H1 (cell line): ENCODE measurements at regions not wholly inside any gene's neighbourhood (a gene's known extent, or its start where the extent isn't known, plus 50 kb on each side); places are given as distances from the start of the nearest gene placed in this dataset.

Source experiments
- CTCF ChIA-PET: fragments of 300-600 bp; sonication (Branson Sonifier 250); formaldehyde crosslinking; loops from one replicate; lab custom pipeline; 2021; ENCODE audit not compliant: partially characterized antibody; lab: Charles Lee
- POLR2A ChIA-PET: fragments of 300-600 bp; sonication (Branson Sonifier 250); formaldehyde crosslinking; loops from one replicate; lab custom pipeline; 2021; ENCODE audit warnings: inconsistent platforms; ENCODE audit not compliant: partially characterized antibody; lab: Charles Lee
- DNase-seq, 2 experiments: peaks; one replicate each; pipeline versions ENCODE4 v3.0.0 to v3.0.0-alpha.2; 2010 to 2022; ENCODE audit warnings: low spot score in 2 of 2, low read depth in 1 of 2, mixed read lengths in 1 of 2
- FAIRE-seq: peaks from 2 replicates; lab custom pipeline; 2011; peaks lifted over from hg19 to GRCh38; lab: Jason Lieb, UNC
- H2AFZ ChIP-seq: 2 replicates; pipeline ENCODE4 v1.8.1; 2012; ENCODE audit warnings: low read length, inconsistent platforms
- H2AK5ac ChIP-seq: 2 replicates; pipeline ENCODE4 v1.6.1; 2013; ENCODE audit warnings: low read depth, low read length
- H2BK120ac ChIP-seq: replicated peaks from 2 replicates; pipeline ENCODE3; 2013; ENCODE audit warnings: low read depth, low read length, inconsistent platforms
- H2BK12ac ChIP-seq: 2 replicates; pipeline ENCODE4 v1.6.1; 2013; ENCODE audit warnings: low read depth, low read length
- H2BK15ac ChIP-seq: 2 replicates; pipeline ENCODE4 v1.6.1; 2013; ENCODE audit warnings: low read length
- H2BK20ac ChIP-seq: 2 replicates; pipeline ENCODE4 v1.6.1; 2013; ENCODE audit warnings: low read length
- H2BK5ac ChIP-seq: 2 replicates; pipeline ENCODE4 v1.6.1; 2013; ENCODE audit warnings: low read depth, low read length
- H3K14ac ChIP-seq: 2 replicates; pipeline ENCODE4 v1.6.1; 2013; ENCODE audit warnings: inconsistent platforms; ENCODE audit not compliant: insufficient read length
- H3K18ac ChIP-seq: 2 replicates; pipeline ENCODE4 v1.6.1; 2013; ENCODE audit warnings: low read length; ENCODE audit errors: extremely low read depth
- H3K23ac ChIP-seq: 2 replicates; pipeline ENCODE4 v1.6.1; 2013; ENCODE audit warnings: inconsistent platforms; ENCODE audit not compliant: insufficient read length
- H3K23me2 ChIP-seq: 2 replicates; pipeline ENCODE4 v1.6.1; 2013; ENCODE audit warnings: low read depth, low read length
- H3K27ac ChIP-seq: 2 replicates; pipeline ENCODE4 v1.6.1; 2011; ENCODE audit warnings: low read depth, low read length, inconsistent platforms
- H3K27me3 ChIP-seq, 4 experiments: replicated peaks in 1 of 4; 1 replicate in 1 of 4; 2 replicates in 3 of 4; pipeline versions ENCODE4 v1.6.1 to v1.8.1; 2011 to 2013; ENCODE audit warnings: low read length in 3 of 4, mild to moderate bottlenecking in 3 of 4, inconsistent platforms in 2 of 4, mixed read lengths in 2 of 4, moderate library complexity in 1 of 4; ENCODE audit not compliant: control insufficient read depth in 3 of 4, insufficient read depth in 3 of 4; ENCODE audit errors: extremely low read depth in 1 of 4
- H3K36me3 ChIP-seq, 4 experiments: 2 replicates each; pipeline versions ENCODE4 v1.6.1 to v1.8.1; 2011 to 2013; ENCODE audit warnings: mild to moderate bottlenecking in 4 of 4, low read length in 3 of 4, moderate library complexity in 2 of 4, control low read depth in 1 of 4, inconsistent platforms in 1 of 4; ENCODE audit not compliant: insufficient read depth in 4 of 4, control insufficient read depth in 2 of 4
- H3K4ac ChIP-seq: replicated peaks from 2 replicates; pipeline ENCODE3; 2013; ENCODE audit warnings: low read length, low read depth, mixed read lengths, inconsistent platforms; ENCODE audit not compliant: insufficient read length
- H3K4me1 ChIP-seq, 4 experiments: replicated peaks in 1 of 4; 1 replicate in 1 of 4; 2 replicates in 3 of 4; pipeline versions ENCODE4 v1.6.1 to v1.8.1; 2011 to 2013; ENCODE audit warnings: low read length in 3 of 4, inconsistent platforms in 2 of 4, mixed read lengths in 1 of 4; ENCODE audit not compliant: insufficient read depth in 4 of 4, control insufficient read depth in 3 of 4
- H3K4me2 ChIP-seq, 2 experiments: 2 replicates each; pipeline versions ENCODE4 v1.6.1 to v1.8.1; 2011 to 2013; ENCODE audit warnings: low read depth in 2 of 2, low read length in 2 of 2, control low read depth in 1 of 2, inconsistent platforms in 1 of 2, mild to moderate bottlenecking in 1 of 2; ENCODE audit not compliant: insufficient read depth in 1 of 2
- H3K4me3 ChIP-seq, 4 experiments: fragments of 200-600, 300-600 bp in 1 of 4; sonication (generic), shearing (Covaris generic), sonication (Bioruptor Twin) in 1 of 4; 2 replicates each; pipeline versions ENCODE4 v1.5.1 to v1.8.1; 2011 to 2016; ENCODE audit warnings: low read length in 4 of 4, low read depth in 3 of 4, control low read depth in 2 of 4, inconsistent platforms in 2 of 4, mild to moderate bottlenecking in 2 of 4, mixed read lengths in 1 of 4, moderate library complexity in 1 of 4; ENCODE audit not compliant: insufficient read depth in 2 of 4; ENCODE audit errors: extremely low read depth in 1 of 4
- H3K56ac ChIP-seq: replicated peaks from 2 replicates; pipeline ENCODE3; 2013; ENCODE audit warnings: low read depth, mild to moderate bottlenecking, mixed read lengths, low read length, inconsistent platforms; ENCODE audit not compliant: insufficient read length
- H3K79me1 ChIP-seq: 2 replicates; pipeline ENCODE4 v1.6.1; 2013; ENCODE audit warnings: low read depth, low read length, control low read depth
- H3K79me2 ChIP-seq, 2 experiments: 2 replicates each; pipeline versions ENCODE4 v1.6.1 to v1.8.1; 2012 to 2013; ENCODE audit warnings: low read length in 2 of 2, mild to moderate bottlenecking in 2 of 2, inconsistent platforms in 1 of 2; ENCODE audit not compliant: insufficient read depth in 2 of 2, control insufficient read depth in 1 of 2
- H3K9ac ChIP-seq, 4 experiments: replicated peaks in 1 of 4; 1 replicate in 1 of 4; 2 replicates in 3 of 4; pipeline versions ENCODE4 v1.6.1 to v1.8.1; 2011 to 2013; ENCODE audit warnings: low read depth in 3 of 4, low read length in 3 of 4, control low read depth in 2 of 4, mild to moderate bottlenecking in 2 of 4, moderate library complexity in 2 of 4, inconsistent platforms in 1 of 4; ENCODE audit errors: extremely low read depth in 1 of 4
- H3K9me3 ChIP-seq, 2 experiments: 2 replicates each; pipeline versions ENCODE4 v1.6.1 to v1.8.1; 2012 to 2013; ENCODE audit warnings: mild to moderate bottlenecking in 2 of 2, moderate library complexity in 2 of 2, control low read depth in 1 of 2, inconsistent platforms in 1 of 2, low read depth in 1 of 2, low read length in 1 of 2, mixed read lengths in 1 of 2; ENCODE audit not compliant: insufficient read depth in 2 of 2
- H4K20me1 ChIP-seq, 2 experiments: replicated peaks in 1 of 2; 2 replicates each; pipeline versions ENCODE3 to v1.8.1; 2011 to 2013; ENCODE audit warnings: inconsistent platforms in 2 of 2, low read length in 2 of 2, mild to moderate bottlenecking in 1 of 2; ENCODE audit not compliant: insufficient read depth in 2 of 2, control insufficient read depth in 1 of 2
- H4K5ac ChIP-seq: 2 replicates; pipeline ENCODE4 v1.6.1; 2013; ENCODE audit warnings: low read length, low read depth, mixed read lengths, inconsistent platforms; ENCODE audit not compliant: insufficient read length
- H4K8ac ChIP-seq: 2 replicates; pipeline ENCODE4 v1.8.0; 2013; ENCODE audit warnings: mild to moderate bottlenecking, moderate library complexity, low read length, inconsistent platforms; ENCODE audit not compliant: insufficient read depth; ENCODE audit errors: extremely low read depth
- H4K91ac ChIP-seq: replicated peaks from 2 replicates; pipeline ENCODE3; 2013; ENCODE audit warnings: low read length, mixed read lengths, inconsistent platforms; ENCODE audit not compliant: insufficient read length
- POU5F1 ChIP-seq: IDR thresholded peaks from 2 replicates; pipeline ENCODE4 v1.6.1; 2011; ENCODE audit warnings: low read depth, mild to moderate bottlenecking, low read length, moderate library complexity
- SIRT6 ChIP-seq: IDR thresholded peaks from one replicate; pipeline ENCODE4 v1.7.1; 2012; ENCODE audit warnings: low read length, inconsistent platforms
- SP1 ChIP-seq: IDR thresholded peaks from 2 replicates; pipeline ENCODE4 v1.6.1; 2011; ENCODE audit warnings: low read depth, low read length
- WGBS, 2 experiments: shearing (Covaris generic) in 1 of 2; methylation state at CpG; one replicate each; pipeline versions ENCODE4 v1.1.6 to v1.1.7; 2013 to 2015; ENCODE audit warnings: low lambda C conversion rate in 2 of 2, mixed read lengths in 2 of 2, inconsistent platforms in 1 of 2, low coverage in 1 of 2, missing lambda C conversion rate in 1 of 2; ENCODE audit not compliant: insufficient replicate concordance in 2 of 2, insufficient coverage in 1 of 2, insufficient read length in 1 of 2; ENCODE audit errors: extremely low coverage in 1 of 2, missing lambda C conversion rate in 1 of 2; 5-methylcytosine and 5-hydroxymethylcytosine counted together

DNA sequence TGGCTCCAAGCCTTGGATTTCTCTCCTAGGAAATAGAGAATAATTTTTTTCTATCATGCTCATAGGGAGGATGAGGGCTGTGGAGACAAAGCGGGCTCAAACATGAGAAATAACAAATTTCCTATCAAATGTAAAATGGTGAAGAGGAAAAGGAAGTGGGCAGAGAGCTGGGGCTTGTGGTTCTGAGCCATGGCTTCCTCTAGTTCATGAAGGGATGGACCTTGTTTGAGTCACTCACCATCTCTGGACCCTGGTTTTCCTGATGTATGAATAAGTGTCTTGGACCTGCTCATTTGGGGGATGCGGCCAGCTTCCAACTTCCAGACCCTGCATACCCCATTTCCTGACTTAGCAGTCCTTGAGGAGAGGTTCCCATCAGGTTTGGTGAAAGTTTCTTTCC is 63.0 kb downstream of the MSX1 start:
- no peaks in the 10 kb centered on the region for H3K4me1 ChIP-seq
- H3K79me1 ChIP-seq, result no peaks in the 10 kb centered on the region
- FAIRE-seq, result no peak
- POLR2A ChIA-PET, result no interaction called here
- no peak overlapping the region for H4K5ac ChIP-seq
- H4K91ac ChIP-seq, result no peak overlapping the region
- H2BK120ac ChIP-seq, result no peak overlapping the region
- H2BK5ac ChIP-seq, result no peak overlapping the region
- peaks cover 4 to 5% of the 10 kb centered on the region in 2 experiments; a peak in 3 of 4 replicates for H3K9me3 ChIP-seq
- H2BK12ac ChIP-seq, result no peak overlapping the region
- WGBS, 2 experiments, result 98% methylated on average over 2 of the region's 2 CpGs; no CpG with 5 or more reads in 1 of the 2 experiments
- H2AFZ ChIP-seq, result no peak overlapping the region
- H3K4me3 ChIP-seq, result no peak overlapping the region
- no peak overlapping the region for H3K18ac ChIP-seq
- H3K9ac ChIP-seq, result no peak overlapping the region
- DNase-seq, result no peak
- H2BK20ac ChIP-seq, result no peak overlapping the region
- no peaks in the 10 kb centered on the region for H4K20me1 ChIP-seq
- no peak overlapping the region for H3K4ac ChIP-seq
- H3K27me3 ChIP-seq, result no peaks in the 10 kb centered on the region; a peak in 1 of 7 replicates
- H3K23me2 ChIP-seq, result no peaks in the 10 kb centered on the region
- no peaks in the 10 kb centered on the region for H3K79me2 ChIP-seq
- no peaks in the 10 kb centered on the region for H3K36me3 ChIP-seq
- no peak overlapping the region for H3K27ac ChIP-seq
- no peak overlapping the region for H4K8ac ChIP-seq
- CTCF ChIA-PET, result no interaction called here
- H3K56ac ChIP-seq, result no peak overlapping the region
- TF ChIP-seq SIRT6 (no peak), POU5F1 (no peak), SP1 (no peak)
- no peak overlapping the region for H3K4me2 ChIP-seq
- H2BK15ac ChIP-seq, result no peak overlapping the region
- H3K23ac ChIP-seq, result no peak overlapping the region
- no peak overlapping the region for H2AK5ac ChIP-seq
- no peak overlapping the region for H3K14ac ChIP-seq
